ENCODE measurements at regions not wholly inside any gene's neighbourhood (a gene's known extent, or its start where the extent isn't known, plus 50 kb on each side); places are given as distances from the start of the nearest gene placed in this dataset.
A peak's percentile ranks its signal among the peaks of the same experiment; 100 is the strongest.

GRCh38 chr13:108156749-108157148 is 58.6 kb downstream of the LIG4 start:
- no peak for DNase-seq (ENCODE audit: low read depth in 4 of 4, low spot score in 1 of 4)

GRCh38 chr13:108155185-108156106 is 59.9 kb downstream of the LIG4 start:
- DNase-seq (ENCODE audit: low read depth in 4 of 4, low spot score in 1 of 4), result peak; percentile 5 to 38 (median 30)

- no peak for DNase-seq (ENCODE audit: low read depth in 4 of 4, low spot score in 1 of 4)
Observed at GRCh38 chr13:108154421-108154858, 60.9 kb downstream of the LIG4 start.

GRCh38 chr13:108146642-108147041 is 68.7 kb downstream of the LIG4 start:
- DNase-seq (ENCODE audit: low read depth in 4 of 4, low spot score in 1 of 4), result no peak

- DNase-seq (ENCODE audit: low read depth in 4 of 4, low spot score in 1 of 4), result no peak
Observed at GRCh38 chr13:108142702-108143436, 72.5 kb downstream of the LIG4 start.

- no peak for DNase-seq (ENCODE audit: low read depth in 4 of 4, low spot score in 1 of 4)
Observed at GRCh38 chr13:108137176-108137575, 78.2 kb downstream of the LIG4 start.

GRCh38 chr13:108127406-108127805 is 87.9 kb downstream of the LIG4 start:
- no peak for DNase-seq (ENCODE audit: low read depth in 4 of 4, low spot score in 1 of 4)

- no peak for DNase-seq (ENCODE audit: low read depth in 4 of 4, low spot score in 1 of 4)
Observed at GRCh38 chr13:108126056-108126455, 89.3 kb downstream of the LIG4 start.

- no peak for DNase-seq (ENCODE audit: low read depth in 4 of 4, low spot score in 1 of 4)
Observed at GRCh38 chr13:108121406-108121805, 93.9 kb downstream of the LIG4 start.

- no peak for DNase-seq (ENCODE audit: low read depth in 4 of 4, low spot score in 1 of 4)
Observed at GRCh38 chr13:108120856-108121255, 94.5 kb downstream of the LIG4 start.

- DNase-seq (ENCODE audit: low read depth in 4 of 4, low spot score in 1 of 4), result no peak
Observed at GRCh38 chr13:108120302-108120701, 95.0 kb downstream of the LIG4 start.

- DNase-seq (ENCODE audit: low read depth in 4 of 4, low spot score in 1 of 4), result no peak
Observed at GRCh38 chr13:108115738-108116137, 99.6 kb downstream of the LIG4 start.

GRCh38 chr13:108113407-108113806 is 101.9 kb downstream of the LIG4 start:
- no peak for DNase-seq (ENCODE audit: low read depth in 4 of 4, low spot score in 1 of 4)

GRCh38 chr13:108104736-108105135 is 110.6 kb downstream of the LIG4 start:
- DNase-seq (ENCODE audit: low read depth in 4 of 4, low spot score in 1 of 4), result no peak

- DNase-seq (ENCODE audit: low read depth in 4 of 4, low spot score in 1 of 4), result no peak
Observed at GRCh38 chr13:108102771-108103170, 112.6 kb downstream of the LIG4 start.

- no peak for DNase-seq (ENCODE audit: low read depth in 4 of 4, low spot score in 1 of 4)
Observed at GRCh38 chr13:108096301-108096915, 118.9 kb downstream of the LIG4 start.

- DNase-seq (ENCODE audit: low read depth in 4 of 4, low spot score in 1 of 4), result no peak
Observed at GRCh38 chr13:108095036-108095435, 120.3 kb downstream of the LIG4 start.

- DNase-seq (ENCODE audit: low read depth in 4 of 4, low spot score in 1 of 4), result no peak
Observed at GRCh38 chr13:108093616-108094015, 121.7 kb downstream of the LIG4 start.

- DNase-seq (ENCODE audit: low read depth in 4 of 4, low spot score in 1 of 4), result no peak
Observed at GRCh38 chr13:108087810-108088209, 127.5 kb downstream of the LIG4 start.

GRCh38 chr13:108086678-108087077 is 128.7 kb downstream of the LIG4 start:
- DNase-seq (ENCODE audit: low read depth in 4 of 4, low spot score in 1 of 4), result no peak

- DNase-seq (ENCODE audit: low read depth in 4 of 4, low spot score in 1 of 4), result no peak
Observed at GRCh38 chr13:108084840-108085239, 130.5 kb downstream of the LIG4 start.

GRCh38 chr13:108083056-108083455 is 132.3 kb downstream of the LIG4 start:
- no peak for DNase-seq (ENCODE audit: low read depth in 4 of 4, low spot score in 1 of 4)
